Testis (tissue), 2 donors: ENCODE measurements at regions not wholly inside any gene's neighbourhood (a gene's known extent, or its start where the extent isn't known, plus 50 kb on each side); places are given as distances from the start of the nearest gene placed in this dataset.

Experiments
- CTCF ChIP-seq, 3 experiments: fragments of 450-650 bp in 2 of 3; fragments of 200-600 bp in 1 of 3; sonication (generic) in 1 of 3; IDR thresholded peaks; one replicate each; pipeline ENCODE4 v1.5.1; 2016 to 2019; ENCODE audit warnings: antibody characterized with exemption in 3 of 3, mild to moderate bottlenecking in 2 of 3, moderate library complexity in 1 of 3
- POLR2A ChIP-seq: fragments of 450-650 bp; IDR thresholded peaks from one replicate; pipeline ENCODE4 v1.6.1; 2017; ENCODE audit warnings: antibody characterized with exemption, mild to moderate bottlenecking, moderate library complexity

GRCh38 chr4:123599061-123599919 lies 202.7 kb downstream of the SPRY1 start:
- TF ChIP-seq POLR2A (no peak), CTCF (IDR thresholded peaks at IDR 0.05) (no peak)
